SH-SY5Y (cell line): ENCODE measurements at regions not wholly inside any gene's neighbourhood (a gene's known extent, or its start where the extent isn't known, plus 50 kb on each side); places are given as distances from the start of the nearest gene placed in this dataset.

Experiments used
- GATA2 ChIP-seq: IDR thresholded peaks from 2 replicates; pipeline ENCODE4 v1.6.1; 2011; ENCODE audit warnings: mild to moderate bottlenecking, low read depth, low read length
- GATA3 ChIP-seq: IDR thresholded peaks from 2 replicates; pipeline ENCODE4 v1.6.1; 2011; ENCODE audit warnings: low read depth, mild to moderate bottlenecking, low read length, moderate library complexity

GRCh38 chr1:218815076-218815475 is 358.6 kb upstream of the LYPLAL1 start:
- TF ChIP-seq GATA2: no peak
- TF ChIP-seq GATA3: no peak
